ENCODE measurements at regions not wholly inside any gene's neighbourhood (a gene's known extent, or its start where the extent isn't known, plus 50 kb on each side); places are given as distances from the start of the nearest gene placed in this dataset.

DNA sequence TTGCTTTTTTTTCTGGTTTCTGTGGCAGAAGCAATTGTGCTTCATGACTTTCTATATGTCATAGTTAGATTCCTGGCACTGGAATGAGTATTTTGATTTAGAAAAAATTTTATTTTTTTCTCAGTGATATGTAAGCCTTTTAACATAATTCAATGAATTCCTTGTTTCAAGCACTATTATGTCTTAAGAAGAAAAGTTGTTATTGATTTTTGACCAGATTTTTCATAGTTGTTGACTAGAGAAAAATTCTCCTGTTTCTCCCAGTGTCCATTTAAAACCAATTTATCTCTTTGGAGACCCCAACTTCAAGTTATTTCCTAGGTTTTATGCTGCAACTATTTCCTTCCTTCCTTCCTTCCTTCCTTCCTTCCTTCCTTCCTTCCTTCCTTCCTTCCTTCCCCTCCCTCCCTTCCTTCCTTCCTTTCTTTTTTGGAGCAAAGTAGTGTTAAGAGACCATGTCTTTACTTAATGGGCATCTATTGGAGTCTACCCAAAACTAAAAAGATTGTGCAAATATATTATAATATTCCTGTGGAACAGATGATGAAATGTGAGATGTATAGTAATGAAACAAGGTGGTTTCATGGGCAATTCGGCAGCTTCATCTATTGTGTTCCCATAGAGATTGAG is 346.9 kb downstream of the RNF144B start:
- Mint-ChIP-seq H3K36me3 (ENCODE audit: insufficient read depth) (no peaks in the 10 kb centered on the region), H3K4me1 (ENCODE audit: low read depth) (no peaks in the 10 kb centered on the region), H3K9me3 (peaks cover 8% of the 10 kb centered on the region), H3K4me3 (no peak overlapping the region), H3K27me3 (ENCODE audit: low read depth) (no peaks in the 10 kb centered on the region)
- DNase-seq (no peak), ATAC-seq (no peak)

DNA sequence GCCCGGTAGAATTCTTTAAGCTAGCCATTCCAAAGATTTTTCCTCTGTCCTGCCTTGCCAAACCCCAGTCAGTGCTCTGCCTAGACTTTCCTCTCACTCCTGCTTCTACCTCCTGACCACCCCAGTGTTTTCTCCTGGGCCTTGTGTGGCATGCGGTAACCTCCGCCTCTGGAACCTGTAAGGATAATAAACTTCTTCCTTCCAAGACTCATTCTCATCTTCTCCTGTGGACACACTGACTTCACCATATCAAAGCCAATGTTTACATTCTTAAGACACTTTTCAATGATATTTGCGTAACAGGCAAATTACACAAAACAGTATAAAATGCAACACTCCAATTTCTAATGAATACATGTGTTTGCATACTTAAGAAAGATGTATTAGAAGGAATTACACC is 354.6 kb downstream of the RNF144B start:
- H3K4me3 Mint-ChIP-seq = no peak overlapping the region
- no peak for DNase-seq
- no peaks in the 10 kb centered on the region for H3K9me3 Mint-ChIP-seq
- no peaks in the 10 kb centered on the region for H3K27me3 Mint-ChIP-seq (ENCODE audit: low read depth)
- ATAC-seq = no peak
- no peaks in the 10 kb centered on the region for H3K36me3 Mint-ChIP-seq (ENCODE audit: insufficient read depth)
- no peaks in the 10 kb centered on the region for H3K4me1 Mint-ChIP-seq (ENCODE audit: low read depth)

DNA sequence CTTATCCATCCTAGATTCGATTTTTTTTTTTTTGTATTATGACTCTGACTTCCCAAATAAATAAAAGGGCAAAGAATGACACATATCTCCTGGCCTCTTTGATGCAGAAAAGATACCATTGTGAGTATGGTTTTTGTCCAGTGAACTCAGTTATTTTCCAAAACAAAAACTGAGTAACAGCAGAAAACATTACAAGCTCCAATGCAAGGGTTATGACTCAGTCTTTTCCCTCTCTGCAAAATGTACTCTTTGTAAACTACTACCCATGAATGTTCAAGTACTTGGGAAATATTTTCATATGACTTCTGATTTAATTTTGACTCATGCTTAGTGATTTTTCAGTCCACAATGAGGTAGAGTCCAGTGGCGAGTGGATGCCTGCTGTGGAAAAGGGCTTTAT is 355.3 kb downstream of the RNF144B start:
- no peaks in the 10 kb centered on the region for H3K4me1 Mint-ChIP-seq (ENCODE audit: low read depth)
- H3K27me3 Mint-ChIP-seq (ENCODE audit: low read depth) = no peaks in the 10 kb centered on the region
- H3K9me3 Mint-ChIP-seq = no peaks in the 10 kb centered on the region
- no peak for ATAC-seq
- H3K4me3 Mint-ChIP-seq = no peak overlapping the region
- DNase-seq = no peak
- no peaks in the 10 kb centered on the region for H3K36me3 Mint-ChIP-seq (ENCODE audit: insufficient read depth)

DNA sequence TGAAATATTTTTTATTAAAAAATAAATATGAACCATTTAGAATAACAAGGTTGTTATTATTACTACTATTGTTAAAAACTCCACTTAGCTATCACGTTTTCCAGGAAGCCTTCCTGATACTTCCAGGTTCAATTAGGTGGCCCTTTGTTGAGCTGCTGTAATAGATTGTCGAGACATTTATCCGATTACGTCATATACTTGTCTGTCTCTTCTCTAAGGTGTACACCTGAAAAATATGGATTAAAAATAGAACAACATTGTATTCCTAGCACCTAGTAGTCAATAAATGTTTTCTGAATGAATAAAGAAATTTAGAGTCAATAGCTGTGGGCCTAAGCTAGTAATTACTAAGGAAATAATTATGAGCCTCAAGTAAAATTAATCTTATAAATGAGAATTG is 359.6 kb downstream of the RNF144B start:
- no peaks in the 10 kb centered on the region for H3K9me3 Mint-ChIP-seq
- no peak overlapping the region for H3K4me3 Mint-ChIP-seq
- H3K36me3 Mint-ChIP-seq (ENCODE audit: insufficient read depth) = no peaks in the 10 kb centered on the region
- H3K4me1 Mint-ChIP-seq (ENCODE audit: low read depth) = no peaks in the 10 kb centered on the region
- H3K27me3 Mint-ChIP-seq (ENCODE audit: low read depth) = no peaks in the 10 kb centered on the region
- ATAC-seq (no peak), DNase-seq (no peak)

DNA sequence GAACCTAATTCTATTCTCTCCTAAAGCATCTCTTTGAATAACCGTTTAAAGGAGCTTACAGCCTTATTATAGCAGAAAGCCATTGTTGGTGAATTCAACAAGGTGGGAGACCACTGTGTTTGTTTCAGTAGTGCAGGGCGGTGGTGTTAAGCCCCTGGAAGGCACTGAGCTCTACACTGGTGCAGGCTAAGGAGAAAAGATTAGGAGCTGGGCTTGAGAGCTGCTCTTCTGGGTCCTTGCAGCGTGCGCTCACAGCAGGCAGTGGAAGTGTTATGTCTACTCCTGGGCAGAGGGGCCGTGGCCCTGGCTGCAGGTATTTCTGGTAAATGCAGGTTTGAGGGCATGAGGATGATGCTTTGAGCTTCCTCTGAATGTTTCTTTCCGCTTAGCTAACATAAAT is 361.2 kb downstream of the RNF144B start:
- Mint-ChIP-seq H3K27me3 (ENCODE audit: low read depth) (no peaks in the 10 kb centered on the region), H3K4me3 (no peak overlapping the region), H3K9me3 (no peaks in the 10 kb centered on the region), H3K36me3 (ENCODE audit: insufficient read depth) (no peaks in the 10 kb centered on the region), H3K4me1 (ENCODE audit: low read depth) (no peaks in the 10 kb centered on the region)
- no peak for ATAC-seq
- no peak for DNase-seq

DNA sequence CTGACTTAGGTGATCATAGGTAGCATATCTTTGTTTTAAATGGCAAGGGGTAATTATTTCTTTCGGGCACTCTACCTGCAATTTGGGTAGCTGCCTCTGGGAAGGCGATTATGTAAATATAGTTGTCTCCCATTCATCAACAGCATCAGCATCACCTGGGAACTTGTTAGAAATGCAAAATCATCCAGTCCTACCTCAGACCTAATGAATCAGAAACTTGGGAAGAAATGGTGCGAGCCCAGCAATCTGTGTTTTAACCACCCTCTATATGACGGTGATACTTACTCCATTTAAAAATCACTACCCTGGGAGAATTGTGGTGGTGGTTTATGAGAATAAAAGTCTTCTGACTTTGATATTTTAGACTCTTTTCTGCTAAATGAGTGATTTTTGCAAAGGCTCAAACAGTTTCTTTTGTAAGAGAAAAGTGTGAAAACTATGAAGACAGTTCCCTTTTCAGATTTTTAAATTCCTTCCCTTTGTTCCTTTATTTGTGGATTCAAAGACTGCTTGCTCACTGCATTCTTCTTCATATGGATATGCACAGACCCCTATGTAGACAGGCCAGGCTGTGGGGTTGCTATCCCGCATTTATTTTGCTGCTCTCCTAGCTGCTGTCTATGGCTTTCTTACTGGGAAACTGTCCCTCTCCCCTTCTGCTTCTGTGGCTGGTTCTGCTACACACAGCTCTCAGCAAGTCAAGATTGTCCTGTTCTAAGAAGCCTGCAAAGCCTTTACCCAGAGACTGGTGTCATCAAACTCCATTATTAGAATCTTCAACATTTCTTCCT is 365.3 kb downstream of the RNF144B start:
- Mint-ChIP-seq H3K4me3 (no peak overlapping the region), H3K9me3 (no peaks in the 10 kb centered on the region), H3K27me3 (ENCODE audit: low read depth) (no peaks in the 10 kb centered on the region), H3K36me3 (ENCODE audit: insufficient read depth) (no peaks in the 10 kb centered on the region), H3K4me1 (ENCODE audit: low read depth) (no peaks in the 10 kb centered on the region)
- ATAC-seq = no peak
- no peak for DNase-seq

DNA sequence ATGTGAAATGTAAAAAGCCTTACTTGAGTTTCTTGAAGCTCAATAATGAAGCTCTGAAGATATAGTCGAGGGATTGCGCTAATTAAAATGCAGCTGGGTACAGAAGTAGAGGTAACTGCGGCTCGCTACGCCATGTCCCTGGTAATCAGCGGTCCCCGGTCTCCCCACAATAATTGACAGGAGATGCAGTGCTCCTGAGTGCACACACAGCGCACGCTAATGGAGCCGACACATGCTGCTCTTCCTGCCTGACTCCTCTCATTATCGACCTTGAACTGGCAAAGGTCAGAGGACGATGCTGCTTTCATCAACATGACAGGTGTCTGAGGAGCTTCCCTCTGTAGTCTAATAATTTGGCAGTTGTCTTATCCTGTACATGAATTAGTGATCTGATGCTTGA is 365.9 kb downstream of the RNF144B start:
- Mint-ChIP-seq H3K36me3 (ENCODE audit: insufficient read depth) (no peaks in the 10 kb centered on the region), H3K9me3 (no peaks in the 10 kb centered on the region), H3K27me3 (ENCODE audit: low read depth) (no peaks in the 10 kb centered on the region), H3K4me3 (no peak overlapping the region), H3K4me1 (ENCODE audit: low read depth) (no peaks in the 10 kb centered on the region)
- DNase-seq (no peak), ATAC-seq (no peak)

DNA sequence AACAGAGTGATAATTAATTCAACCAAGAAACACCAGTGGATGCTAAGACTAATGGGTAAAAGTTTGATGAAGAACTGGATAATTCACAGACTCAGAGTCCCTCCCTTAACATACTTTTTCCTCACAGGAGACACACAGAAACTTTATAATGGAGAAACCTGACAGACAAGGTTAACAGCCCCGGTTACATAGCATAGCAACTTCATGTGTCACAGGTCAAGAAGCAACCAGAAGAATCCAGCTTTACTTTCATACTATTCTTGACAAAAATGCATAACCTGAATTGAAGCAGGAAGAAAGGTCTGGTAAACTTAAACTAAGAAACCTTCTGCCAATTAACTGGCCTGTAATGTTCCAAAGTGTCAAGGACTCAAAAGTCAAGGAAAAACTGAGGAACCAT is 375.9 kb downstream of the RNF144B start:
- Mint-ChIP-seq H3K9me3 (peaks cover 10% of the 10 kb centered on the region), H3K4me3 (no peak overlapping the region), H3K36me3 (ENCODE audit: insufficient read depth) (no peaks in the 10 kb centered on the region), H3K4me1 (ENCODE audit: low read depth) (no peaks in the 10 kb centered on the region), H3K27me3 (ENCODE audit: low read depth) (no peaks in the 10 kb centered on the region)
- DNase-seq (no peak), ATAC-seq (no peak)

DNA sequence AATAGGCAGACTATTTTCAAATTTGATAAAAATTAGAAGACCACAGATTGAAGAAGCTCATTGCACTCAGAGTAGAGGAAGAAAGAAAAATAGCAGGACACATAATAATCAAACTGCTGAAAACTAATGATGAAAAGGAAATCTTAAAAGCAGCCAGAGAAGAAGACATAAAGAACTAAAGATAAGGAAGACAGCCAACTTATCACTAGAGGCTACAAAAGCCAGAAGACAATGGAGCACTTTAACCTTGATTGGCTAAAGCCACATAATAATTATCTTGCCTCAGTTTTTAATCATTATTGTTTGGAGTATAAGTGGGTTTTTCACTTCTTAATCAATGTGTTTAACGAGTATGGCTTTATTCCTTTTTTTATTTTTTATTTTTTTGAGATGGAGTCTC is 397.6 kb downstream of the RNF144B start:
- ATAC-seq (no peak), DNase-seq (no peak)
- Mint-ChIP-seq H3K27me3 (ENCODE audit: low read depth) (no peaks in the 10 kb centered on the region), H3K4me1 (ENCODE audit: low read depth) (no peaks in the 10 kb centered on the region), H3K4me3 (no peak overlapping the region), H3K9me3 (peaks cover 18% of the 10 kb centered on the region), H3K36me3 (ENCODE audit: insufficient read depth) (no peaks in the 10 kb centered on the region)

DNA sequence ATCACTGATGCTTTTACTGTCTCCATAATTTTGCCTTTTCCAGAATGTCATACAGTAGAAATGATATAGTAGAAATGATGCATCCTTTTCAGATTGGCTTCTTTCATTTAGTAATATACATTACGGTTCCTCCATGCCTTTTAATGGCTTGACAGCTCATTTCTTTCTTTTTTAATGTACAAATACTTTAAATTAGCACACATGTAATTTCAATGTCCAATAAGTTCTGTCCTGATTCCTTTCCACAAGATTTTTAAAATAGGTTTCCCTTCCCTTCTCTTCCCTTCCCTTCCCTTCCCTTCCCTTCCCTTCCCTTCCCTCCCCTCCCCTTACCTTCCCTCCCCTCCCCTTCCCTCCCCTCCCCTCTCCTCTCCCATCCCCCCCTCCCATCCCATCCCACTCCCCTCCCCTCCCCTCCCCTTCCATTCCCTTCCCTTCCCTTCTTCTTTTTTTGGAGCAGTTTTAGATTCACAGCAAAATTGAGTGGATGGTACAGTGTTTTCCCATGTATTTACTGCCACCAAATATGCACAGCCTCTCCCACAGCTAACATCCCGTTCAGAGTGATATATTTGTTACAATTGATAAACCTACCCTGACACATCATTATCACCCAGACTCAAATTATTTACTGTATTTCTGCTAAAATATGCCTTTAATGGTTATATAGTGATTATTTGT is 398.8 kb downstream of the RNF144B start:
- ATAC-seq (no peak), DNase-seq (no peak)
- H3K9me3 Mint-ChIP-seq = peaks cover 18% of the 10 kb centered on the region
- no peaks in the 10 kb centered on the region for H3K27me3 Mint-ChIP-seq (ENCODE audit: low read depth)
- no peak overlapping the region for H3K4me3 Mint-ChIP-seq
- no peaks in the 10 kb centered on the region for H3K36me3 Mint-ChIP-seq (ENCODE audit: insufficient read depth)
- H3K4me1 Mint-ChIP-seq (ENCODE audit: low read depth) = no peaks in the 10 kb centered on the region

DNA sequence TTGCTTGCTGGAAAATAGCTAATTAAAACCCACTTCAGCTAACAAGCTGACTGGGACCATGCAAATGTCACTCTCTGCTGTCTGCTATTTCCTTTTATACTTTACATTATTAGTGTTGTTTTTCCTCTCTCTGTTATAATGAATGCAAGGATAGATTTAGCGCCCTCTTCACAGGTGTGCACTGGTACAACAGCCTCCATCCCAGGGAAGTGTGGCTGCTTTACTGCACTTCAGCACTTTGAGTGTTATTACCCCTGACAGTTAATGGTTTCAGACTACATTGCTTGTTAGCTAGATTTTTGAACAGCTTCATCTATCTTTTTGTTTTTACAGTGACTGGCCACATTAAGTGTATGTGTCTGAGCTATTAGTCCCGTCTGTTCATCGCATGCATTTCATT is 405.7 kb downstream of the RNF144B start:
- no peak overlapping the region for H3K4me3 Mint-ChIP-seq
- ATAC-seq (no peak), DNase-seq (no peak)
- H3K9me3 Mint-ChIP-seq = peaks cover 5% of the 10 kb centered on the region
- H3K36me3 Mint-ChIP-seq (ENCODE audit: insufficient read depth) = no peaks in the 10 kb centered on the region
- H3K4me1 Mint-ChIP-seq (ENCODE audit: low read depth) = no peaks in the 10 kb centered on the region
- H3K27me3 Mint-ChIP-seq (ENCODE audit: low read depth) = no peaks in the 10 kb centered on the region

DNA sequence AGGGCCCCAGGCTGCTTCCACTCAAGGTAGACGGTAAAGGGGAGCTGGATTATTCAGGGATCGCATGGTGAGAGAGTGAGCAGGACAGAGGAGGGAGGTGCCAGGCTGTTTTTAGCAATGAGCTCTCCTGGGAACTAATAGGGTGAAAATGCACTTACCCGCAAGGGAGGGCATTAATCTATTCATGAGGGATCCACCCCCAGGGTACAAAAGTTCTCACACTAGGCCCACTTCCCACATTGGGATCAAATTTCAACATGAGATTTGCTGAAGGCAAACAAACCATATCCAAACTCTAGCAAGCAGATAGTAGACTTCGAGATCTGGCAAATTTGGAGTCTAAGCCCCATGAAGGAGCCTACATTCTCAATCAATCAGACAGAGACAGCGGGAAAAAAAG is 408.6 kb downstream of the RNF144B start:
- no peak for ATAC-seq
- DNase-seq = no peak
- no peaks in the 10 kb centered on the region for H3K36me3 Mint-ChIP-seq (ENCODE audit: insufficient read depth)
- H3K27me3 Mint-ChIP-seq (ENCODE audit: low read depth) = no peaks in the 10 kb centered on the region
- H3K9me3 Mint-ChIP-seq = peaks cover 13% of the 10 kb centered on the region
- no peak overlapping the region for H3K4me3 Mint-ChIP-seq
- H3K4me1 Mint-ChIP-seq (ENCODE audit: low read depth) = no peaks in the 10 kb centered on the region

DNA sequence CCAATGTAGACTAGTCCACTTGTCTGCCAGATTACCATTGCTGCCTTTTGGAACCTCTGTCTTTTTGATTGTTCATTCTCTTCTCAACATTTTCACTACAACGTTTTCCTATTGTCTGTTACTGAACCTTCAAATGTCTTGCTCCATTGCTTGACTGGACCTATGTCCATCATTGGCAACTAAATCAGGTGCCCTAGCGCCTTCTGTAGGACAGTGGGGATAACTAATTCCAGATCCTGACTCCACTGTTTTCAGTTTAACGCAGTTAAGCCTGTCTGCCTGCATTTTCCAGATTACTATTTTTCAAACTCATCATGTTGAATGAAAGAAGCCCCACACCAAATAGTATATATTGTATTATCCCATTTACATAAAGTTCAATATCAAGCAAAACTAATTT is 433.6 kb downstream of the RNF144B start:
- ATAC-seq = no peak
- H3K27me3 Mint-ChIP-seq (ENCODE audit: low read depth) = no peaks in the 10 kb centered on the region

DNA sequence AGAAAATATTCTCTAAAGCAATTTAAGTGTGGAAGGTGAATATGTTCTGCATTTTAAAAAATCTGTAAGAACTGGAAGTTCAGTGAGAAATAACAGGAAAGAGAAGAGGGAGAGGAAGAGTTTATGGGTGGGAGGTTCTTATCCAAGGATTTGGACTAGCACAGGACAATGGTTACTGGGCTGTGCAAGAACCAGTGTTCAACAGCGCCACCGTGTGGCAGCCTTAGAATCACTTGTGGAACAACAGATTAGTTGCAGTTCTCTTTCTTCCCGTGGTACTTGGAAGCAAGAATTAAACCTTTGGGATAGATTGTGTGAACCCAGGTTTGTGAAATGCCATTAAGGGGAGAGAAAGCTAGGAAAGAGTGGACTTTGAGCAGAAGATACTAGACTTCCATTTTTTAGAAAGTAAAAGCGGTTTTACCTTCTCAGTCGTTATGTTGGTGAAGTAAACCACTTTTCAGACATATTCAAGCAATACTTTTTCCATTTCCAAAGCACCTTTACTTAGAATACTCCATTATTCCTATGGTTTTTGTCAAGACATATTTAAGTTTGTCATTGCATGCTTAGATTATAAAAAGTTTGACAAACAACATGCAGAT is 436.7 kb downstream of the RNF144B start:
- Mint-ChIP-seq H3K27me3 (ENCODE audit: low read depth) (no peaks in the 10 kb centered on the region), H3K4me3 (no peak overlapping the region), H3K9me3 (peaks cover 35% of the 10 kb centered on the region), H3K4me1 (ENCODE audit: low read depth) (no peaks in the 10 kb centered on the region), H3K36me3 (ENCODE audit: insufficient read depth) (no peaks in the 10 kb centered on the region)
- DNase-seq (no peak), ATAC-seq (no peak)

More for the DNA sequence above, 433.6 kb downstream of the RNF144B start:
- H3K36me3 Mint-ChIP-seq (ENCODE audit: insufficient read depth) = no peaks in the 10 kb centered on the region
- no peak overlapping the region for H3K4me3 Mint-ChIP-seq
- H3K4me1 Mint-ChIP-seq (ENCODE audit: low read depth) = no peaks in the 10 kb centered on the region
- peaks cover 21% of the 10 kb centered on the region for H3K9me3 Mint-ChIP-seq
- no peak for DNase-seq
